HG03469 (cell line): ENCODE measurements at regions not wholly inside any gene's neighbourhood (a gene's known extent, or its start where the extent isn't known, plus 50 kb on each side); places are given as distances from the start of the nearest gene placed in this dataset.

Source experiments
- ATAC-seq: cut with Tn5 transposase; IDR thresholded peaks from one replicate; pipeline ENCODE4 v1.9.1; 2021; ENCODE audit warnings: mild to moderate bottlenecking, moderate library complexity, moderate number of reproducible peaks; ENCODE audit not compliant: unreplicated experiment

GRCh38 chr3:30945291-30945690 is 50.8 kb upstream of the GADL1 start:
- ATAC-seq: no peak

DNA sequence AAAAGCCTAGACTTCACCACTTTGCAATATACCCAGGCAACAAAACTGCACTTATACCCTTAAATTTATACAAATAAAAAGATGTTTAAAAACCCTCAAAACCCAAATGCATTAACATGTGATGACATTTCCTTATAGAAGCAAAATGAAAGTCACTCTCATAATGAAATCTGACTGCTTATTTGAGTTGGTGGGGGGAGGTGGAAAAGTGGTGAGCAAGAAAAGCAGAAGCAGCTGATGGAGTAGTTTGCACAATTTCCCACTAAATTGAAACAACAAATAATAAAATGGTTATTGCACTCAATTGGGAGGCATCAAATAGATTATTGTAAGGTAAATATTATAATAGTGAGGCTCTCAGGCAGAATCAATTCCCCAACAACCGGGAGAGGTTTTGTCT is 54.0 kb upstream of the GADL1 start:
- no peak for ATAC-seq

- no peak for ATAC-seq
Observed at GRCh38 chr3:30951826-30952225, 57.4 kb upstream of the GADL1 start.

DNA sequence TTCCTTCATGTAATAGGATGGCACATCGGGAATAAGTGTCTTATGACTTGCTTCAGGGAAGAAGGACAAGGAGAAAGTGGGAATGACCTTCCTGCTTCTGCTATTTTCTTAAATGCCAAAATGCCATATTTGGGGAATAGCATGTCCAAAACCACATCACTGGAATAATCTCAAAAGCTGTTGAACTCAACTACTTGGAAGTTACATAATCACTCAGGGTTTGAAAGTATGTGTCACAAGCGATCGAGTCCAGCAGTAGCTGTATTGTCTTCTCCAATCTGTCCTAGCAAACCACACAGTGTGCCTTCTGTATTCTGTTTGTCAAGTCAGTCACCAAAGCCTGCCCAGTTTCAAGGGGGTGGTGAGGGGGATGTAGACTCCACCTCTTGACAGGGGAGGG is 58.3 kb upstream of the GADL1 start:
- no peak for ATAC-seq

- ATAC-seq: no peak
Observed at GRCh38 chr3:30954426-30954825, 60.0 kb upstream of the GADL1 start.

- no peak for ATAC-seq
Observed at GRCh38 chr3:30962084-30962483, 67.6 kb upstream of the GADL1 start.

DNA sequence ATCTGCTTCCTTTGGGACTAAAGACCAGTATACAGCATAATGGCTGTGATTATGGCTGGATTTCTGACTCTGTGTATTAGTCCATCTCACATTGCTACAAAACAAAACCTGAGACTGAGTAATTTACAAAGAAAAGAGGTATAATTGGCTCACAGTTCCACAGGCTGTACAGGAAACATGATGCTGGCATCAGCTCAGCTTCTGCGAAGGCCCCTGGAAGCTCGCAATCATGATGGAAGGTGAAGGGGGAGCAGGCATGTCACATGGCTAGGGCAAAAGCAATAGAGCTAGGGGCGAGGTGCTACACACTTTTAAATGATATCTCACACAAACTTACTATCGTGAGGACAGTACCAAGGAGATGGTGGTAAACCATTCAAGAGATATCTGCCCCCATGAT is 68.0 kb upstream of the GADL1 start:
- no peak for ATAC-seq

DNA sequence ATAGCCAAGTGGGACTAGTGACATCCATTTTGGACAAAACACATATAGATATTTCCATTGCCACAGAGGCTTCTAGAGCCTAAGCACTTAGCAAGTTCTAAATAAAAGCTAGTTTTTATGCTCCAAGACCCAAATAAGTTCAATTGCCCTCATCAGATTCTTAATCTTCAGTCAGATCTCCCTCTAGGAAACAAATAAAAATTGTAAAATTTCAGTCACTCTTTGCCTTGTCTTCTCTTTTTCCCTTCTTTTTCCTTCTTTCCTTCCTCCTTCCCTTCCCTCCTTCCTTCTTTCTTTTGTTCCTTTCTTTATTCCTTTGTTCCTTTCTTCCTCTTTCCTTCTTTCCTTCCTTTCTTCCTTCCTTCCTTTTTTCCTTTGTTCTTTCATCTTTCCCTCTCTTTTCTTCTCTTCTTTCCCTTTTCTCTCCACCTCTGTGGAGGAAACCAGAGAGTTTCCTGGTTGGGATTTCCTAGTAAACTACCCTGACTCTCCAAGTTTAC is 68.8 kb upstream of the GADL1 start:
- ATAC-seq: no peak

DNA sequence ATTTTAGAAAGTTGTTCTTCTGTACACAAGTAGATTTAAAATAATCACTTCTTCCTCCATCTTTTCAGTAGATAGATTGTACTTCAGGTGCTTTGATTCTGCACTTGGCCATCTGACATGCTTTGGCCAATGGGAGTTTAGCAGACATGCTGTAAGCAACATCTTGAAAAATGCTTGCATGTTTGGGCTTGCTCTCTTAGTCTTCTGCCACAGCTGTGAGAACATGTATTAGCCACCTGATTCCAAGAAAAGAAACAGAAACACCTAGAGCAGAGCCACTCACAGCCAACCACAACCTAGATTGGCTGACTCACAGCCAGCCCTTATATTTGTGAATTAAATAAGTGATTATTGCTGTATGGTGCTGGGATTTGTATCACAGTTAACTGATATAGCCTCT is 70.2 kb upstream of the GADL1 start:
- ATAC-seq: peak; percentile 97

- no peak for ATAC-seq
Observed at GRCh38 chr3:30966896-30967295, 72.4 kb upstream of the GADL1 start.

GRCh38 chr3:30970183-30970582 is 75.7 kb upstream of the GADL1 start:
- no peak for ATAC-seq

GRCh38 chr3:30972449-30972848 is 78.0 kb upstream of the GADL1 start:
- ATAC-seq: no peak

GRCh38 chr3:30974071-30974470 is 79.6 kb upstream of the GADL1 start:
- ATAC-seq: no peak

DNA sequence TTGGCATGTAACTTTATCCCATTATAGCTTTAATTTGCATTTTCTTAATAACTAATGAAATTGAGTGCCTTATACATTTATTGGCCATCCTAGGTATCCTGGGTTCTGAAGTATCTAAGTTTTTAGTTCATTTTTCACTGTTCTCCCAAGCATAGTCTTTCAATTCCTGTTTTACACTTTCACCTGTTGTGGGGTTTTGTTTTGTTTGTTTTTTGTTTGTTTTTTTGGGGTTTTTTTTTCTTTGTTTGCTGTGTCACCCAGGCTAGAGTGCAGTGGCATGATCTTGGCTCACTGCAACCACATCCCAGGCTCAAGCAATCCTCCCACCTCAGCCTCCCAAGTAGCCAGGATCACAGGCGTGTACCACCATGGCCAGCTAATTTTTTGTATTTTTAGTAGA is 83.1 kb upstream of the GADL1 start:
- ATAC-seq: no peak

- no peak for ATAC-seq
Observed at GRCh38 chr3:30980993-30981392, 86.5 kb upstream of the GADL1 start.

GRCh38 chr3:30982416-30983075 is 88.1 kb upstream of the GADL1 start:
- ATAC-seq: no peak

- ATAC-seq: peak; percentile 50
Observed at GRCh38 chr3:30984855-30985749, 90.6 kb upstream of the GADL1 start.

GRCh38 chr3:30986551-30986950 is 92.1 kb upstream of the GADL1 start:
- ATAC-seq: no peak

DNA sequence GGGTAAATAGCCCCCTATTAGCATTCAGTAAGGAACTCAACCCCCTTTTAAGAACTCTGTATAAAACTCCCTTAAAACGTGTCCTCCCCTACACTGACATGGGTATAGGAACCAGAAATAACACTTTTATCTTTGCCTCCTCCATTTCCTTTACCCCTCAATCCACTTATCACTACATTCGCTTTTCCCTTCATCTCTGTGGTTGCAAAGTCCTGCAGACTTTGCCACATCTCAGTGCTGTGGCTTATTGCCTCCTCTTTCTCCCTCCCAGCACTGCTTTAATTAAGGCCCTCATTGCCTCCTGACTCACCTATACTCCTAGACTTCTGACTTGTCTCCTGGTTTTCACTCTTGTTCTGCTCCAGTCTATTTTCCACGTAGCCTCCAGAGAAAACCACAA is 94.3 kb upstream of the GADL1 start:
- ATAC-seq: no peak

DNA sequence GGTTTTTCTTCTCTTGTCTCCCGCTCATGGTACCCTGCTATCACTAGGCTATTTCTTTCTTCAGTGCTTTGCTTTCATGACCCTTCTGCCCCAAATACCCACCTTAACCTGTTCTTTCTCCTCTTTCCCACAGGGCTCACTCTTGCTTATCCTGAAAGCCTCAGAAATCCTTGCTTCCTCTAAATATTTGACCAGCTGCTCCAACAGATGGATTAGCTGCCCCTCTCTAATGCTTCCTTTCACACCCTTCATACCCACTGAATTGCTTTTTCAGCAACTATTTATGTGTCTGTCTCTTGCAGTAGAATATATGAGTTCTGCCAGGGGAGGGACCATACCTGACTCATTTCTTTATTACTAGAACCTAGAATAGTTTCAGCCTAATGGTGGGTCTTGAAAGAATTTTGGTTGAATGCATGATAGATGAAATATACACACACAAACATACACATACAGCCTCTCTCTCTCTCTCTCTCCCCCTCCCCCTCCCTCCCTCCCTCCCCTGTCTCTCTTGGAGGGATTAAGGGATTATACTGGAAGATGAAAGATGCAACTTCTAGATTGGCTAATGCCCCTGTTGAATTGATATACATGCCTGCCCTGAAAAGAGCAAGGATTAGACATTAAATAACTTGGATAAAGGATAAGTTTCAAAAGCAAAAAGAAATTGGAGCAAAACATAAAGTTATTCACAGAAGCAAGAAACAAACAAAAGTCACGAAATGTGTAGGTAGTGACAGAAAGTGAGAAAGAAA is 95.0 kb upstream of the GADL1 start:
- no peak for ATAC-seq

GRCh38 chr3:30996467-30996866 is 102.0 kb upstream of the GADL1 start:
- ATAC-seq: no peak
